ENCODE measurements at regions not wholly inside any gene's neighbourhood (a gene's known extent, or its start where the extent isn't known, plus 50 kb on each side); places are given as distances from the start of the nearest gene placed in this dataset.
"Not testable (repeated sequence)": the region's sequence is repeated elsewhere in the genome, so short reads cannot be mapped to it uniquely, and the experiment has no call there.

DNA sequence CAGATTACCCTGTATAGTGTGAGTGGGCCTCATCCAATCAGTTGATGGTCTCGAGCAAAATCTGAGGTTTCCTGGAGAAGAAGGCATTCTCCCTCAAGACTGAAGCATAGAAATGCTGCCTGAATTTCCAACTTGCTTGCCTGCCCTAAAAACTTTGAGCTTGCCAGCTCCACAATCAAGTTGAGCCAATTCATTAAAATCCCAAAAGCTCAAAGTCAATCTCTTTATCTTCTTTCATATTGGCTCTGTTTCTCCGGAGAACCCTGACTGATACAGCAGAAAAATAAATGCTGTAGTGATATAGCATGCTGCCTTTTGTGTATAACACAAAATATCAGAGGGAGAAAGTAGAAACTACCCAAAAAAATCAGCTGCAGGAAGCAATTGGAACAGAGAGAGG is 72.5 kb upstream of the NMUR2 start:
- Mint-ChIP-seq H3K27me3 (ENCODE audit: unreplicated experiment) (no peaks in the 10 kb centered on the region), H3K27ac (ENCODE audit: unreplicated experiment) (no peak overlapping the region), H3K9me3 (ENCODE audit: low read depth, unreplicated experiment) (peaks cover 7% of the 10 kb centered on the region), H3K36me3 (ENCODE audit: insufficient read depth, unreplicated experiment) (no peaks in the 10 kb centered on the region), H3K4me3 (ENCODE audit: low read depth, unreplicated experiment) (no peak overlapping the region), H3K4me1 (ENCODE audit: low read depth, unreplicated experiment) (peaks cover 39% of the 10 kb centered on the region)
- CTCF ChIA-PET = interaction anchor here (1.0 kb wide), 1 partner anchor 22 kb away, joined by 3 read pairs; no protein-coding TSS in a partner anchor
- intact Hi-C loops (cut with micrococcal nuclease; ENCODE audit: unreplicated experiment) = no loop called here
- TF ChIP-seq, protein P1, sequence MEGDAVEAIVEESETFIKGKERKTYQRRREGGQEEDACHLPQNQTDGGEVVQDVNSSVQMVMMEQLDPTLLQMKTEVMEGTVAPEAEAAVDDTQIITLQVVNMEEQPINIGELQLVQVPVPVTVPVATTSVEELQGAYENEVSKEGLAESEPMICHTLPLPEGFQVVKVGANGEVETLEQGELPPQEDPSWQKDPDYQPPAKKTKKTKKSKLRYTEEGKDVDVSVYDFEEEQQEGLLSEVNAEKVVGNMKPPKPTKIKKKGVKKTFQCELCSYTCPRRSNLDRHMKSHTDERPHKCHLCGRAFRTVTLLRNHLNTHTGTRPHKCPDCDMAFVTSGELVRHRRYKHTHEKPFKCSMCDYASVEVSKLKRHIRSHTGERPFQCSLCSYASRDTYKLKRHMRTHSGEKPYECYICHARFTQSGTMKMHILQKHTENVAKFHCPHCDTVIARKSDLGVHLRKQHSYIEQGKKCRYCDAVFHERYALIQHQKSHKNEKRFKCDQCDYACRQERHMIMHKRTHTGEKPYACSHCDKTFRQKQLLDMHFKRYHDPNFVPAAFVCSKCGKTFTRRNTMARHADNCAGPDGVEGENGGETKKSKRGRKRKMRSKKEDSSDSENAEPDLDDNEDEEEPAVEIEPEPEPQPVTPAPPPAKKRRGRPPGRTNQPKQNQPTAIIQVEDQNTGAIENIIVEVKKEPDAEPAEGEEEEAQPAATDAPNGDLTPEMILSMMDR (IDR thresholded peaks at IDR 0.05; ENCODE audit: unreplicated experiment) = no peak
- no TSS peak for BruUV-seq (replicated peaks)
- DNase-seq = no peak

DNA sequence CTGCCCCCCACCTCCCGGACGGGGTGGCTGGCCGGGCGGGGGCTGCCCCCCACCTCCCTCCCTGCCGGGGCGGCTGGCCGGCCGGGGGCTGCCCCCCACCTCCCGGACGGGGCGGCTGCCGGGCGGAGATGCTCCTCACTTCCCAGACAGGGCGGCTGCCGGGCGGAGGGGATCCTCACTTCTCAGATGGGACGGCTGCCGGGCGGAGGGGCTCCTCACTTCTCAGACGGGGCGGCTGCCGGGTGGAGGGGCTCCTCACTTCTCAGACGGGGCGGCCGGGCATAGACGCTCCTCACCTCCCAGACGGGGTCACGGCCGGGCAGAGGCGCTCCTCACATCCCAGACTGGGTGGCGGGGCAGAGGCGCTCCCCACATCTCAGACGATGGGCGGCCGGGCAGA is 74.8 kb upstream of the NMUR2 start:
- intact Hi-C loops (cut with micrococcal nuclease; ENCODE audit: unreplicated experiment); H3K27me3 Mint-ChIP-seq (ENCODE audit: unreplicated experiment); H3K9me3 Mint-ChIP-seq (ENCODE audit: low read depth, unreplicated experiment); BruUV-seq (replicated peaks); CTCF ChIA-PET; H3K4me3 Mint-ChIP-seq (ENCODE audit: low read depth, unreplicated experiment); DNase-seq; H3K27ac Mint-ChIP-seq (ENCODE audit: unreplicated experiment); H3K36me3 Mint-ChIP-seq (ENCODE audit: insufficient read depth, unreplicated experiment): not testable (repeated sequence)
- peaks cover 28% of the 10 kb centered on the region for H3K4me1 Mint-ChIP-seq (ENCODE audit: low read depth, unreplicated experiment)

DNA sequence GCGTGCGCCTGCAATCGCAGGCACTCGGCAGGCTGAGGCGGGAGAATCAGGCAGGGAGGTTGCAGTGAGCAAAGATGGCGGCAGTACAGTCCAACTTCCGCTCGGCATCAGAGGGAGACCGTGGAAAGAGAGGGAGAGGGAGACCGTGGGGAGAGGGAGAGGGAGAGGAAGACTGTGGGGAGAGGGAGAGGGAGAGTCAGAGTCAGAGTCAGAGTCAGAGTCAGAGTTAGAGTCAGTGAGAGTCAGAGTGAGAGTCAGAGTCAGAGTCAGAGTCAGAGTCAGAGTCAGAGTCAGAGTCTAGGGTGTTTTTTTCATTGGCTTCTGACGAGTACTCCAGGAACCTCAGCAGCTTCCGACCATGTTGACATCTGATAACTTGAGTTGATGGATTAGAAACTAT is 75.6 kb upstream of the NMUR2 start:
- BruUV-seq (replicated peaks); H3K9me3 Mint-ChIP-seq (ENCODE audit: low read depth, unreplicated experiment); H3K4me3 Mint-ChIP-seq (ENCODE audit: low read depth, unreplicated experiment): not testable (repeated sequence)

DNA sequence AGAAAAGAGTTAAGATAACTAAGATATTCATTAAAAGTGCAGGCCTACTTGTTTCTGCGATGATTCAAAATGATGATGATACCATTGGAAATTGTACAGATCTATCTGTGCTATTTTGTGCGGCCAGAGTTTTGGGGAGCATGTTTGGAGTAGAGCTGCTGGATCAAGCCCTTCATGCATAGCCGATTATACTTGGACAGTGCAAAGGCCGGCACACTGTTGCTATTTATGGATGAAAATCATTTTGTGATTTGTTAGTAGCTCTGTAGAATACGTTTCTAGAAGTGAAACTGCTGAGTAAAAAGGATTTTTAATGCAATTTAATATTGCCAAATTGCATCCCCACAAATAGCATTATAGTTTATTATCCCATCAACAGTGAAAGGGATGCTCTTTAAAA is 82.1 kb upstream of the NMUR2 start:
- Mint-ChIP-seq H3K36me3 (ENCODE audit: insufficient read depth, unreplicated experiment) (no peaks in the 10 kb centered on the region), H3K4me3 (ENCODE audit: low read depth, unreplicated experiment) (no peak overlapping the region), H3K4me1 (ENCODE audit: low read depth, unreplicated experiment) (peaks cover 26% of the 10 kb centered on the region), H3K27ac (ENCODE audit: unreplicated experiment) (no peak overlapping the region), H3K27me3 (ENCODE audit: unreplicated experiment) (no peaks in the 10 kb centered on the region), H3K9me3 (ENCODE audit: low read depth, unreplicated experiment) (peaks cover 7% of the 10 kb centered on the region)
- no TSS peak for BruUV-seq (replicated peaks)
- intact Hi-C loops (cut with micrococcal nuclease; ENCODE audit: unreplicated experiment) = no loop called here
- TF ChIP-seq, protein P1 (IDR thresholded peaks at IDR 0.05; ENCODE audit: unreplicated experiment) = no peak
- no peak for DNase-seq
- CTCF ChIA-PET = no interaction called here

More for the DNA sequence above, 75.6 kb upstream of the NMUR2 start:
- H3K36me3 Mint-ChIP-seq (ENCODE audit: insufficient read depth, unreplicated experiment); intact Hi-C loops (cut with micrococcal nuclease; ENCODE audit: unreplicated experiment); H3K27me3 Mint-ChIP-seq (ENCODE audit: unreplicated experiment); H3K27ac Mint-ChIP-seq (ENCODE audit: unreplicated experiment); CTCF ChIA-PET; DNase-seq: not testable (repeated sequence)
- H3K4me1 Mint-ChIP-seq (ENCODE audit: low read depth, unreplicated experiment) = peaks cover 27% of the 10 kb centered on the region

DNA sequence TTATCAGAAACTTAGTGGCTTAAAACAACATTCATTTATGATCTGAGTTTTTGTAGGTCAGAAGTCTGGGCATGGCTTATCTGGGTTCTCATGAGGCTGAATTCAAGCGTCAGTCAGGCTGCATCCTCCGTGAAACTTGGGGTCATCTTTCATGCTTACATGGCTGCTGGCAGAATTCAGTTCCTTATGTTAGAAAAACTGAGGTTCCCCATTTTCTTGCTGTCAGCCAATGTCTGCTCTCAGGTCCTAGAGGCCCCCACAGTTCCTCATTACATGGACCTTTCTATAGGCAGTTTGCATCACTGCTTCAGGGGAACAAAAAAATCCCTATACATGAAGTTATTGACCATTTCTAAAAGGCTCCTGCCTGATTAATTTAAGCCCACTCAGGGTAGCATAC is 83.8 kb upstream of the NMUR2 start:
- no peak overlapping the region for H3K4me3 Mint-ChIP-seq (ENCODE audit: low read depth, unreplicated experiment)
- no peaks in the 10 kb centered on the region for H3K36me3 Mint-ChIP-seq (ENCODE audit: insufficient read depth, unreplicated experiment)
- H3K4me1 Mint-ChIP-seq (ENCODE audit: low read depth, unreplicated experiment) = peaks cover 38% of the 10 kb centered on the region
- TF ChIP-seq, protein P1 (IDR thresholded peaks at IDR 0.05; ENCODE audit: unreplicated experiment) = no peak
- DNase-seq = no peak
- CTCF ChIA-PET = interaction anchor here (0.7 kb wide), 1 partner anchor 56 kb away, joined by 5 read pairs; no protein-coding TSS in a partner anchor
- no TSS peak for BruUV-seq (replicated peaks)
- intact Hi-C loops (cut with micrococcal nuclease; ENCODE audit: unreplicated experiment) = no loop called here
- H3K27me3 Mint-ChIP-seq (ENCODE audit: unreplicated experiment) = no peaks in the 10 kb centered on the region
- H3K27ac Mint-ChIP-seq (ENCODE audit: unreplicated experiment) = no peak overlapping the region
- peaks cover 10% of the 10 kb centered on the region for H3K9me3 Mint-ChIP-seq (ENCODE audit: low read depth, unreplicated experiment)

Measured in Calu3 (cell line).